ENCODE measurements at regions not wholly inside any gene's neighbourhood (a gene's known extent, or its start where the extent isn't known, plus 50 kb on each side); places are given as distances from the start of the nearest gene placed in this dataset.

- Mint-ChIP-seq H3K27me3 (no peaks in the 10 kb centered on the region), H3K4me3 (no peak overlapping the region), H3K9me3 (peaks cover 13% of the 10 kb centered on the region), H3K36me3 (ENCODE audit: low read depth) (no peaks in the 10 kb centered on the region), H3K27ac (no peak overlapping the region), H3K4me1 (ENCODE audit: low read depth) (no peaks in the 10 kb centered on the region)
- ATAC-seq (ENCODE audit: poor library complexity) (no peak), DNase-seq (no peak)
- H3K36me3 ChIP-seq (ENCODE audit: insufficient read depth, low read length), result no peaks in the 10 kb centered on the region
- CTCF ChIA-PET, result no interaction called here
- TF ChIP-seq CTCF (IDR thresholded peaks at IDR 0.05), result no peak
- no peaks in the 10 kb centered on the region for H3K27me3 ChIP-seq (ENCODE audit: control insufficient read depth in 1 of 2, insufficient read depth in 2 of 2, low read length in 2 of 2)
- H3K27ac ChIP-seq (ENCODE audit: low read depth in 1 of 2, low read length in 2 of 2), result no peak overlapping the region
- POLR2A ChIA-PET, result no interaction called here
- intact Hi-C loops (cut with DNase I, micrococcal nuclease), result no loop called here
- H3K9me3 ChIP-seq (ENCODE audit: control insufficient read depth in 1 of 2, insufficient read depth in 1 of 2, low read length in 2 of 2), result peaks cover 0 to 5% of the 10 kb centered on the region in 2 experiments
- H3K4me1 ChIP-seq (ENCODE audit: insufficient read depth, low read length), result no peaks in the 10 kb centered on the region
- H3K4me3 ChIP-seq (ENCODE audit: low read length), result no peak overlapping the region
Observed at GRCh38 chr12:84069699-84070098, 842.9 kb downstream of the SLC6A15 start.

GRCh38 chr12:84069198-84069597 is 843.4 kb downstream of the SLC6A15 start:
- no peak for TF ChIP-seq CTCF (IDR thresholded peaks at IDR 0.05)
- Mint-ChIP-seq H3K4me1 (ENCODE audit: low read depth) (no peaks in the 10 kb centered on the region), H3K27me3 (no peaks in the 10 kb centered on the region), H3K9me3 (peaks cover 11% of the 10 kb centered on the region), H3K27ac (no peak overlapping the region), H3K4me3 (no peak overlapping the region), H3K36me3 (ENCODE audit: low read depth) (no peaks in the 10 kb centered on the region)
- no peak for DNase-seq
- H3K9me3 ChIP-seq (ENCODE audit: control insufficient read depth in 1 of 2, insufficient read depth in 1 of 2, low read length in 2 of 2), result peaks cover 0 to 5% of the 10 kb centered on the region in 2 experiments
- H3K36me3 ChIP-seq (ENCODE audit: insufficient read depth, low read length), result no peaks in the 10 kb centered on the region
- no peak for ATAC-seq (ENCODE audit: poor library complexity)
- H3K4me3 ChIP-seq (ENCODE audit: low read length), result no peak overlapping the region
- no peaks in the 10 kb centered on the region for H3K27me3 ChIP-seq (ENCODE audit: control insufficient read depth in 1 of 2, insufficient read depth in 2 of 2, low read length in 2 of 2)
- CTCF ChIA-PET, result no interaction called here
- no peak overlapping the region for H3K27ac ChIP-seq (ENCODE audit: low read depth in 1 of 2, low read length in 2 of 2)
- intact Hi-C loops (cut with DNase I, micrococcal nuclease), result no loop called here
- POLR2A ChIA-PET, result no interaction called here
- H3K4me1 ChIP-seq (ENCODE audit: insufficient read depth, low read length), result no peaks in the 10 kb centered on the region

GRCh38 chr12:84058136-84058535 is 854.5 kb downstream of the SLC6A15 start:
- H3K27ac ChIP-seq (ENCODE audit: low read depth in 1 of 2, low read length in 2 of 2), result no peak overlapping the region
- no peaks in the 10 kb centered on the region for H3K36me3 ChIP-seq (ENCODE audit: insufficient read depth, low read length)
- H3K27me3 ChIP-seq (ENCODE audit: control insufficient read depth in 1 of 2, insufficient read depth in 2 of 2, low read length in 2 of 2), result no peaks in the 10 kb centered on the region
- Mint-ChIP-seq H3K27me3 (no peaks in the 10 kb centered on the region), H3K36me3 (ENCODE audit: low read depth) (no peaks in the 10 kb centered on the region), H3K27ac (no peak overlapping the region), H3K4me3 (no peak overlapping the region), H3K4me1 (ENCODE audit: low read depth) (no peaks in the 10 kb centered on the region), H3K9me3 (peaks cover 5% of the 10 kb centered on the region)
- H3K9me3 ChIP-seq (ENCODE audit: control insufficient read depth in 1 of 2, insufficient read depth in 1 of 2, low read length in 2 of 2), result no peaks in the 10 kb centered on the region
- ATAC-seq (ENCODE audit: poor library complexity), result no peak
- H3K4me1 ChIP-seq (ENCODE audit: insufficient read depth, low read length), result no peaks in the 10 kb centered on the region
- CTCF ChIA-PET, result no interaction called here
- no peak for DNase-seq
- no peak for TF ChIP-seq CTCF (IDR thresholded peaks at IDR 0.05)
- POLR2A ChIA-PET, result no interaction called here
- intact Hi-C loops (cut with DNase I, micrococcal nuclease), result no loop called here
- H3K4me3 ChIP-seq (ENCODE audit: low read length), result no peak overlapping the region

Measured in CD4-positive, alpha-beta T cell (primary cell).